HPDE6-E6E7 (cell line): ENCODE measurements at regions not wholly inside any gene's neighbourhood (a gene's known extent, or its start where the extent isn't known, plus 50 kb on each side); places are given as distances from the start of the nearest gene placed in this dataset.

Source experiments
- DNase-seq: peaks from one replicate; pipeline ENCODE4 v3.0.0; 2011; ENCODE audit warnings: missing footprints; ENCODE audit errors: extremely low spot score

GRCh38 chr9:86764221-86764624 is 183.1 kb downstream of the GAS1 start:
- DNase-seq, result no peak

- DNase-seq, result no peak
Observed at GRCh38 chr9:86763791-86764190, 183.5 kb downstream of the GAS1 start.

GRCh38 chr9:86757382-86757720 is 190.0 kb downstream of the GAS1 start:
- DNase-seq, result no peak

- DNase-seq, result no peak
Observed at GRCh38 chr9:86756576-86757381, 190.5 kb downstream of the GAS1 start.

GRCh38 chr9:86755561-86755941 is 191.8 kb downstream of the GAS1 start:
- DNase-seq, result no peak

GRCh38 chr9:86754581-86755560 is 192.4 kb downstream of the GAS1 start:
- DNase-seq, result no peak

GRCh38 chr9:86753836-86754235 is 193.5 kb downstream of the GAS1 start:
- DNase-seq, result no peak

- no peak for DNase-seq
Observed at GRCh38 chr9:86752733-86753132, 194.6 kb downstream of the GAS1 start.

- no peak for DNase-seq
Observed at GRCh38 chr9:86751956-86752355, 195.3 kb downstream of the GAS1 start.

- DNase-seq, result no peak
Observed at GRCh38 chr9:86751207-86751606, 196.1 kb downstream of the GAS1 start.

GRCh38 chr9:86749894-86750255 is 197.4 kb downstream of the GAS1 start:
- no peak for DNase-seq

GRCh38 chr9:86749161-86749893 is 198.0 kb downstream of the GAS1 start:
- DNase-seq, result no peak

- DNase-seq, result no peak
Observed at GRCh38 chr9:86747711-86748110, 199.6 kb downstream of the GAS1 start.

GRCh38 chr9:86741311-86742208 is 205.7 kb downstream of the GAS1 start:
- peak; percentile 82 for DNase-seq

GRCh38 chr9:86735772-86736458 is 211.4 kb downstream of the GAS1 start:
- DNase-seq, result no peak

- no peak for DNase-seq
Observed at GRCh38 chr9:86734771-86735170, 212.5 kb downstream of the GAS1 start.

GRCh38 chr9:86733929-86734328 is 213.4 kb downstream of the GAS1 start:
- DNase-seq, result no peak

GRCh38 chr9:86732514-86733171 is 214.7 kb downstream of the GAS1 start:
- DNase-seq, result peak; percentile 39

GRCh38 chr9:86731511-86732063 is 215.7 kb downstream of the GAS1 start:
- DNase-seq, result no peak
